HepG2 (cell line): ENCODE measurements at regions not wholly inside any gene's neighbourhood (a gene's known extent, or its start where the extent isn't known, plus 50 kb on each side); places are given as distances from the start of the nearest gene placed in this dataset.

Experiments used
- EZH2 ChIP-seq: conservative IDR thresholded peaks from 2 replicates; pipeline ENCODE4 v1.6.1; 2012; ENCODE audit warnings: mild to moderate bottlenecking, low read depth, low read length, moderate library complexity
- KDM1A ChIP-seq: IDR thresholded peaks from 2 replicates; pipeline ENCODE4 v1.6.1; 2016; ENCODE audit warnings: missing compliant biosample characterization
- MXD4 ChIP-seq: IDR thresholded peaks from 2 replicates; pipeline ENCODE4 v1.6.1; 2016; ENCODE audit warnings: mild to moderate bottlenecking, missing biosample characterization, missing genetic modification reagents
- POLR2AphosphoS5 ChIP-seq: IDR thresholded peaks from 2 replicates; pipeline ENCODE4 v1.6.1; 2012; ENCODE audit warnings: low read depth, low read length
- TARDBP ChIP-seq: sonication (generic); formaldehyde crosslinking; IDR thresholded peaks from 2 replicates; pipeline ENCODE4 v1.8.0; 2022; ENCODE audit warnings: mild to moderate bottlenecking, missing genetic modification reagents

- TF ChIP-seq EZH2 = no peak
- TF ChIP-seq POLR2AphosphoS5 = no peak
- TF ChIP-seq TARDBP (CRISPR knock-in tag) = no peak
- no peak for TF ChIP-seq KDM1A (CRISPR knock-in tag)
- TF ChIP-seq MXD4 (CRISPR knock-in tag) = no peak
Measured at GRCh38 chr3:104974316-104974715, 392.4 kb upstream of the ALCAM start.
